ENCODE measurements at regions not wholly inside any gene's neighbourhood (a gene's known extent, or its start where the extent isn't known, plus 50 kb on each side); places are given as distances from the start of the nearest gene placed in this dataset.
A peak's percentile ranks its signal among the peaks of the same experiment; 100 is the strongest.

DNA sequence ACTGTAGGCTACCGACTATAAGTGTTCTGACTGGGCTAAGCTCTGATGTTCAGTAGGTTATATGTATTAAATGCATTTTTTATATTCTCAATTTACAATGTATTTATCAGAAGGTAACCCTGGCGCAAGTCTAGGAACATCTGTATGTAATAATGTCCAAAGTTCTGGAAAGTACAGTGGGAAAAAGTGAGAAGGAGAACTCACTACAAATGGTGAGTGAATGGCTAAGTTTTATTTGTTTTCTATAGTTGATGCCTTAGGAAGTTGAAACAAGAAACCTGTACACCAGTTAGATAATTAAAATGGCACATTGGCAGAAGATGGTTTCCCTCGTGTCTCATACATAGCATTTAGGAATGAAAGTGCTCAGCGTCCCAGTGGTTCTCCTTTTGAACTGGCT, 333.4 kb upstream of the THRB start:
- H3K4me1 Mint-ChIP-seq (ENCODE audit: low read depth, unreplicated experiment), result no peaks in the 10 kb centered on the region
- ChIA-PET CTCF (no interaction called here), POLR2A (no interaction called here)
- TF ChIP-seq, protein P1, sequence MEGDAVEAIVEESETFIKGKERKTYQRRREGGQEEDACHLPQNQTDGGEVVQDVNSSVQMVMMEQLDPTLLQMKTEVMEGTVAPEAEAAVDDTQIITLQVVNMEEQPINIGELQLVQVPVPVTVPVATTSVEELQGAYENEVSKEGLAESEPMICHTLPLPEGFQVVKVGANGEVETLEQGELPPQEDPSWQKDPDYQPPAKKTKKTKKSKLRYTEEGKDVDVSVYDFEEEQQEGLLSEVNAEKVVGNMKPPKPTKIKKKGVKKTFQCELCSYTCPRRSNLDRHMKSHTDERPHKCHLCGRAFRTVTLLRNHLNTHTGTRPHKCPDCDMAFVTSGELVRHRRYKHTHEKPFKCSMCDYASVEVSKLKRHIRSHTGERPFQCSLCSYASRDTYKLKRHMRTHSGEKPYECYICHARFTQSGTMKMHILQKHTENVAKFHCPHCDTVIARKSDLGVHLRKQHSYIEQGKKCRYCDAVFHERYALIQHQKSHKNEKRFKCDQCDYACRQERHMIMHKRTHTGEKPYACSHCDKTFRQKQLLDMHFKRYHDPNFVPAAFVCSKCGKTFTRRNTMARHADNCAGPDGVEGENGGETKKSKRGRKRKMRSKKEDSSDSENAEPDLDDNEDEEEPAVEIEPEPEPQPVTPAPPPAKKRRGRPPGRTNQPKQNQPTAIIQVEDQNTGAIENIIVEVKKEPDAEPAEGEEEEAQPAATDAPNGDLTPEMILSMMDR (IDR thresholded peaks at IDR 0.05; ENCODE audit: insufficient read depth in 1 of 2, low read depth in 1 of 2, low read length in 1 of 2, severe bottlenecking in 1 of 2, unreplicated experiment in 1 of 2), result no peak
- H3K36me3 Mint-ChIP-seq (ENCODE audit: insufficient read depth, unreplicated experiment), result no peaks in the 10 kb centered on the region
- H3K4me1 ChIP-seq, result no peaks in the 10 kb centered on the region
- no peaks in the 10 kb centered on the region for H3K36me3 ChIP-seq (ENCODE audit: control insufficient read depth, insufficient read depth, low read length)
- H3K27me3 Mint-ChIP-seq (ENCODE audit: insufficient read depth, unreplicated experiment), result peaks cover 16% of the 10 kb centered on the region
- DNase-seq, result no peak
- no peaks in the 10 kb centered on the region for H3K9me3 Mint-ChIP-seq (ENCODE audit: unreplicated experiment)
- H3K27ac Mint-ChIP-seq (ENCODE audit: unreplicated experiment), result no peak overlapping the region
- intact Hi-C loops (cut with micrococcal nuclease; ENCODE audit: unreplicated experiment), result no loop called here
- H3K4me3 ChIP-seq (ENCODE audit: low read depth, low read length), result no peak overlapping the region
- no peaks in the 10 kb centered on the region for H3K27me3 ChIP-seq (replicated peaks; ENCODE audit: control insufficient read depth, insufficient read depth, low read length)
- H3K4me3 Mint-ChIP-seq (ENCODE audit: unreplicated experiment), result no peak overlapping the region
- no peaks in the 10 kb centered on the region for H3K9me3 ChIP-seq
- no TSS peak for BruUV-seq (replicated peaks)

DNA sequence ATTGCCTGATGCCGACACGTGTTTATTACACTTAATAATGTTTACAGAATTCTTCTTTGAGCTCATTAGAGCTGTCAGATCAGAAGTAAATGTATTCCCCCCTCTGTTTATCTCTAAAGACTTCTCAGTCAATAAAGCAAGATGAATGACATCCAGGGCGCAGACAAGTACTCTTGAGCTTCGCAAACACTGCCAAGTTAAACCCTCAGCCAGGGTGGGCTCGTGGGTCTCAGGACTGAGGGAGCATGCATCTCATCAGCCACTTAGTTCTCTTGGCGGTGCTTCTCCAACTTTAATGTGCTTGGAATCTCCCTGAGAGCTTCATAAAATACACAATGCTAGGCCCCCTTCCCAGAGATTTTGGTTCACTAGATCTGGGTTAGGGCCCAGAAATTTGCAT, 333.9 kb upstream of the THRB start:
- Mint-ChIP-seq H3K36me3 (ENCODE audit: insufficient read depth, unreplicated experiment) (no peaks in the 10 kb centered on the region), H3K27me3 (ENCODE audit: insufficient read depth, unreplicated experiment) (peaks cover 19% of the 10 kb centered on the region), H3K9me3 (ENCODE audit: unreplicated experiment) (no peaks in the 10 kb centered on the region), H3K4me1 (ENCODE audit: low read depth, unreplicated experiment) (no peaks in the 10 kb centered on the region), H3K4me3 (ENCODE audit: unreplicated experiment) (no peak overlapping the region), H3K27ac (ENCODE audit: unreplicated experiment) (no peak overlapping the region)
- Histone ChIP-seq H3K27me3 (replicated peaks; ENCODE audit: control insufficient read depth, insufficient read depth, low read length) (no peaks in the 10 kb centered on the region), H3K4me3 (ENCODE audit: low read depth, low read length) (no peak overlapping the region), H3K4me1 (no peaks in the 10 kb centered on the region), H3K36me3 (ENCODE audit: control insufficient read depth, insufficient read depth, low read length) (no peaks in the 10 kb centered on the region), H3K9me3 (no peaks in the 10 kb centered on the region)
- TF ChIP-seq, protein P1 (IDR thresholded peaks at IDR 0.05; ENCODE audit: insufficient read depth in 1 of 2, low read depth in 1 of 2, low read length in 1 of 2, severe bottlenecking in 1 of 2, unreplicated experiment in 1 of 2), result no peak
- ChIA-PET CTCF (no interaction called here), POLR2A (no interaction called here)
- BruUV-seq (replicated peaks), result no TSS peak
- DNase-seq, result no peak
- intact Hi-C loops (cut with micrococcal nuclease; ENCODE audit: unreplicated experiment), result no loop called here

DNA sequence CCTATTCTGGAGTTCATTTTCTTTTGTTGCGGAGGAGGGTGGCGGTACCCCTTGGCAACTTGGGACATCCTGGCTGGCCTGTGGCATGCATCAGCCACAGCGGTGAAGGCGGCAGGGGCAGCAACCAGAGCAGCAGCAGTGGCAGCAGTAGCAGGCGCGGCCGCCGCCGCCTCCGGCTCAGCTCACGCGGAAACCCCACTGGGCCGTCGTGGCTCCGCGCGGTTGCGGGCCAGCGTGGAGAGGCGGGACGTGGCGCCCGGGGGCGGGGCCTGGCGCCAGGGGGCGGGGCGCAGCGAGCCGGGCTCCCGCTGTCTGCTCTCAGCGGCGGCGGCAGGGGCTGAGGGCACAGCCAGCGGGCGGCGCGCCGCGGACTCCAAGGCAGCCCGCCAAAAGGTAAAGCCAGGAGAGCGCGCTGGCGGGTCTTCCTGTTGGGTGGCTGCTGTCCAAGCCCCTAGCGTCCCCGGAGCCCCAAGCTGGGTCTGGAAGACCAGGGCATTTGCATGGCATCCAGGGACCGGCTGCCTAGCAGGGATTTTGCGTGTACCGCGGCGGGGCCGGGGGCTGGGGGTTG, 334.4 kb upstream of the THRB start:
- Histone ChIP-seq H3K27me3 (replicated peaks; ENCODE audit: control insufficient read depth, insufficient read depth, low read length) (no peaks in the 10 kb centered on the region), H3K9me3 (no peaks in the 10 kb centered on the region), H3K36me3 (ENCODE audit: control insufficient read depth, insufficient read depth, low read length) (no peaks in the 10 kb centered on the region), H3K4me1 (no peaks in the 10 kb centered on the region), H3K4me3 (ENCODE audit: low read depth, low read length) (0 out of 2 replicates have a peak overlapping the region, but pooled peaks have one; percentile 12)
- no peaks in the 10 kb centered on the region for H3K4me1 Mint-ChIP-seq (ENCODE audit: low read depth, unreplicated experiment)
- peaks cover 20% of the 10 kb centered on the region for H3K27me3 Mint-ChIP-seq (ENCODE audit: insufficient read depth, unreplicated experiment)
- H3K36me3 Mint-ChIP-seq (ENCODE audit: insufficient read depth, unreplicated experiment), result no peaks in the 10 kb centered on the region
- BruUV-seq (replicated peaks), result no TSS peak
- peak in 1 of 2 experiments; percentile 4 for DNase-seq
- ChIA-PET CTCF (no interaction called here), POLR2A (no interaction called here)
- H3K9me3 Mint-ChIP-seq (ENCODE audit: unreplicated experiment), result no peaks in the 10 kb centered on the region
- TF ChIP-seq, protein P1 (IDR thresholded peaks at IDR 0.05; ENCODE audit: insufficient read depth in 1 of 2, low read depth in 1 of 2, low read length in 1 of 2, severe bottlenecking in 1 of 2, unreplicated experiment in 1 of 2), result no peak
- intact Hi-C loops (cut with micrococcal nuclease; ENCODE audit: unreplicated experiment), result no loop called here
- H3K27ac Mint-ChIP-seq (ENCODE audit: unreplicated experiment), result no peak overlapping the region
- H3K4me3 Mint-ChIP-seq (ENCODE audit: unreplicated experiment), result peak overlapping the region; percentile 16

All from Caco-2 (cell line).